SU-DHL-6 (cell line): ENCODE measurements at regions not wholly inside any gene's neighbourhood (a gene's known extent, or its start where the extent isn't known, plus 50 kb on each side); places are given as distances from the start of the nearest gene placed in this dataset.
"Not testable (repeated sequence)": the region's sequence is repeated elsewhere in the genome, so short reads cannot be mapped to it uniquely, and the experiment has no call there.

Source experiments
- H2AFZ ChIP-seq: fragments of 200-600 bp; sonication (generic); 2 replicates; pipeline ENCODE4 v1.6.1; 2014; ENCODE audit warnings: low read depth, mild to moderate bottlenecking, moderate library complexity, mixed read lengths, antibody characterized with exemption, low read length; ENCODE audit not compliant: severe bottlenecking
- H3F3A ChIP-seq: fragments of 200-600 bp; shearing (Covaris generic); 2 replicates; pipeline ENCODE4 v1.6.0; 2016; ENCODE audit warnings: antibody characterized with exemption, mild to moderate bottlenecking; ENCODE audit not compliant: insufficient read depth
- H3K27ac ChIP-seq: fragments of 200-600 bp; sonication (generic); 2 replicates; pipeline ENCODE4 v1.5.1; 2016; ENCODE audit warnings: low read depth, mild to moderate bottlenecking, low read length, moderate library complexity, mixed read lengths
- H3K27me3 ChIP-seq: fragments of 200-600 bp; sonication (generic), shearing (Covaris generic); 2 replicates; pipeline ENCODE4 v1.6.0; 2014; ENCODE audit warnings: mild to moderate bottlenecking, low read length
- H3K36me3 ChIP-seq: fragments of 200-600 bp; sonication (generic); 2 replicates; pipeline ENCODE4 v1.6.1; 2014; ENCODE audit warnings: mild to moderate bottlenecking, low read length, mixed read lengths
- H3K4me2 ChIP-seq: fragments of 300-600, 200-600 bp; shearing (Covaris generic), sonication (generic); 2 replicates; pipeline ENCODE4 v1.6.0; 2014; ENCODE audit warnings: low read length, low read depth, mild to moderate bottlenecking; ENCODE audit not compliant: poor library complexity, severe bottlenecking
- H3K4me3 ChIP-seq: fragments of 200-600 bp; sonication (generic); 2 replicates; pipeline ENCODE4 v1.5.1; 2014; ENCODE audit warnings: antibody characterized with exemption, low read length, mild to moderate bottlenecking, mixed read lengths; ENCODE audit not compliant: insufficient read depth, poor library complexity, severe bottlenecking
- H3K79me2 ChIP-seq: fragments of 200-600 bp; sonication (generic); 2 replicates; pipeline ENCODE4 v1.6.1; 2014; ENCODE audit warnings: mild to moderate bottlenecking, low read length, moderate library complexity; ENCODE audit not compliant: insufficient read depth
- H3K9ac ChIP-seq: fragments of 200-600 bp; sonication (generic); 2 replicates; pipeline ENCODE4 v1.7.0; 2014; ENCODE audit warnings: mild to moderate bottlenecking, low read length
- H3K9me2 ChIP-seq: fragments of 200-600 bp; sonication (generic); replicated peaks from 2 replicates; pipeline ENCODE4 v1.6.1; 2014; ENCODE audit warnings: low read length; ENCODE audit not compliant: insufficient read depth
- H3K9me3 ChIP-seq: fragments of 200-600 bp; sonication (generic); 2 replicates; pipeline ENCODE4 v1.6.1; 2014; ENCODE audit warnings: low read length, mixed read lengths; ENCODE audit not compliant: insufficient read depth
- H4K20me1 ChIP-seq: fragments of 200-600 bp; sonication (generic); 2 replicates; pipeline ENCODE4 v1.6.1; 2014; ENCODE audit warnings: low read depth, mild to moderate bottlenecking, antibody characterized with exemption, low read length, moderate library complexity, mixed read lengths
- CTCF ChIP-seq: fragments of 200-600 bp; sonication (generic); IDR thresholded peaks from one replicate; pipeline ENCODE4 v1.5.1; 2017; ENCODE audit warnings: antibody characterized with exemption, mild to moderate bottlenecking, low read length, moderate library complexity; ENCODE audit not compliant: insufficient read depth, poor library complexity, severe bottlenecking
- EZH2phosphoT487 ChIP-seq: fragments of 200-600 bp; sonication (generic), shearing (Covaris generic); conservative IDR thresholded peaks from 2 replicates; pipeline ENCODE4 v1.6.1; 2018; ENCODE audit warnings: mild to moderate bottlenecking, antibody characterized with exemption, low read length, moderate library complexity, mixed read lengths

GRCh38 chr7:29748286-29749099 lies 57.8 kb upstream of the WIPF3 start:
- Histone ChIP-seq H3K9ac (no peak overlapping the region), H3K27me3 (no peaks in the 10 kb centered on the region), H2AFZ (no peak overlapping the region), H3K9me2 (no peaks in the 10 kb centered on the region), H3K4me2 (no peak overlapping the region), H3K27ac (no peak overlapping the region), H4K20me1 (no peaks in the 10 kb centered on the region), H3K36me3 (no peaks in the 10 kb centered on the region), H3K9me3 (no peaks in the 10 kb centered on the region), H3K79me2 (no peaks in the 10 kb centered on the region), H3F3A (no peaks in the 10 kb centered on the region), H3K4me3 (no peak overlapping the region)
- no peak for TF ChIP-seq EZH2phosphoT487
- peak; percentile 43 for TF ChIP-seq CTCF

DNA sequence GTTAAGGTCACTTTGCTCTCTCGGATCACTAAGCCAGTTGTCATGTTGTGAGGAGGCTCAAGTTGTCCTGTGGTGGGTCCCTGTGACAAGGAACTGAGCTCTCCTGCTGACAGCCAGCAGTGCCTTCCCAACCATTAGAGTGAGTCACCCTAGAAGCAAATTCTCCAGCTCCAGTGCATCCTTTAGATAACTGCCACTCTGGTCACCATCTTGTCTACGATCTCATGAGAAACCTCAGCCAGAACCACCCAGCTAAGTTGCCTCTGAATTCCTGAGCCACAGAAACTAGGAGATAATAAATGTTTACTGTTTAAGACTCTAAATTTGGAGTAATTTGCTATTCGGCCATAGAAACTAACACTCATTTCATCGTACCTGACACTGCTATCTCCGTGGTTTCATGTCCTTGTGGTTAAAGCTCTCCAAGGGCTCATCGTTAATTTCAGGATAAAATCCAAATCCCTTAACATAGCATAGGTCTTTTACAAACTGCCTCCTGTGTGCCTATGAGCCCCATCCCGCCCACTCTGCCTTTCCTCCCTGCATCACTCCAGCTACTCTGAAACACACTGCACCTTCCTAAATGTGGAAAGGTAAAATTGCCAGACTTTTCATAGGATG lies 56.5 kb upstream of the WIPF3 start:
- no peak for TF ChIP-seq EZH2phosphoT487
- no peak for TF ChIP-seq CTCF
- H3F3A ChIP-seq, result no peaks in the 10 kb centered on the region
- no peaks in the 10 kb centered on the region for H3K79me2 ChIP-seq
- H3K27ac ChIP-seq, result no peak overlapping the region
- no peak overlapping the region for H3K4me3 ChIP-seq
- no peaks in the 10 kb centered on the region for H3K36me3 ChIP-seq
- no peaks in the 10 kb centered on the region for H3K27me3 ChIP-seq
- H3K9ac ChIP-seq, result no peak overlapping the region
- H3K9me3 ChIP-seq, result no peaks in the 10 kb centered on the region
- no peaks in the 10 kb centered on the region for H4K20me1 ChIP-seq
- no peak overlapping the region for H3K4me2 ChIP-seq
- no peaks in the 10 kb centered on the region for H3K9me2 ChIP-seq
- no peak overlapping the region for H2AFZ ChIP-seq

- not testable (repeated sequence) for H3K9me3 ChIP-seq, H3K4me2 ChIP-seq, H3F3A ChIP-seq, H3K9ac ChIP-seq, H2AFZ ChIP-seq, H3K9me2 ChIP-seq, H3K36me3 ChIP-seq, H3K27ac ChIP-seq, H4K20me1 ChIP-seq, H3K4me3 ChIP-seq, H3K79me2 ChIP-seq, H3K27me3 ChIP-seq
These were observed 55.9 kb upstream of the WIPF3 start for GRCh38 chr7:29750373-29750940.

DNA sequence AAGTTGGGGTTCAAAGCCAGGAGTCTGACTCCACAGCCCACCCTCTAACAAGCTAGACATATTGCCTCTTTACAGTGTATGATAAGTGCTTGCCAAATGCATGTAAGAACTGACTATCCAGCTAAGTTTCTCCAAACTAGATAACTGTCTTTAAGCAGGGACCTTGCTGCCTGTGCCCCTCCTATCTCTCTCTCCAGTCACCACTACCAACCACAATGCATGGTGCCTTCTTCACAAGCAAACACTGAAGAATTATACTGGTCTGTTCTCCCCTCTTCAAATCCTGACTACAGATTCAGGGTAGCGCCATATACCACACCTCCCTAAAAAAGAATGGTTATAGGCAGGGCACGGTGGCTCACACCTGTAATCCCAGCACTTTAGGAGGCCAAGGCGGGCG lies 55.3 kb upstream of the WIPF3 start:
- H3K9me3 ChIP-seq, H3K27me3 ChIP-seq, H3K4me3 ChIP-seq, H3F3A ChIP-seq, H3K27ac ChIP-seq, H3K4me2 ChIP-seq, H3K79me2 ChIP-seq, H2AFZ ChIP-seq, H3K36me3 ChIP-seq, H3K9me2 ChIP-seq, H4K20me1 ChIP-seq, H3K9ac ChIP-seq: not testable (repeated sequence)
